ENCODE measurements at regions not wholly inside any gene's neighbourhood (a gene's known extent, or its start where the extent isn't known, plus 50 kb on each side); places are given as distances from the start of the nearest gene placed in this dataset.
"Not testable (repeated sequence)": the region's sequence is repeated elsewhere in the genome, so short reads cannot be mapped to it uniquely, and the experiment has no call there.

DNA sequence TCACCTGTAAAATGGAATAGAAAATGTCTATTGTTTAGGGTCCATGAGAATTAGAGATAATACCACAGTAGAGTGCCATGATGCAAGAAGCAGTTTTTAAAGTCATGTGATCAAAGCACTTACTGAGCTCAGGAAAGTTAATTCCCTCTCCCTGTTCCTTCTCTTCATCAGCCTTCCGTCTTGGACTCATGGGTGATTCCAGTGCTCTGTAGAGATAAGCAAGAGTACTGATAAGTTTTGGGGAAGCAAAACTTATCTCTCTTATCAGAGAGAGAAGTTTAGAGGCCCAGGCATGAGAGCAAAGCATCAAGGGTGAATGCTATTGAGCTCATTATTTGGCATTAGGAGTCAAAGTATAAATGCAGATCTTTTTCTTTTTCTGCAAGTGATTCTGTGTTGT is 410.1 kb downstream of the AGTPBP1 start:
- DNase-seq = no peak

DNA sequence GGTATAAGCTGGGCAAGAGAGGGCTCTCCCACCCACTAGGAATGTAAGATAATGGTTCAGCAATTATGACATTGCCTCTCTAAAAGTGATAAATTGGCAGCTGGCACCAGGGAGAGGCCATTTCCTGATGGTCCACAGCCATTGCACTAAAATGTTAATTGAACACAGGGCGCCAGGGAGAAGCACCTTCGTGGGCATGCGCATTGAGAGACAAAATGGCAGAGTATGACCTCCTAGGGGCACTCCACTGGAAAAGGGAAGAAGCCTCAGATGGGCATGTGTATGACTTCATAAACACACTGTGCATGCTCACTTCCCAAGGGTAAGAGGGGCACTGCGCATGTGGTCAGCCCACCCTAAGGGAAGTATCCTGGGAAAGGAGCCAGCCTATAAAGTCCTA is 419.2 kb downstream of the AGTPBP1 start:
- DNase-seq = no peak

DNA sequence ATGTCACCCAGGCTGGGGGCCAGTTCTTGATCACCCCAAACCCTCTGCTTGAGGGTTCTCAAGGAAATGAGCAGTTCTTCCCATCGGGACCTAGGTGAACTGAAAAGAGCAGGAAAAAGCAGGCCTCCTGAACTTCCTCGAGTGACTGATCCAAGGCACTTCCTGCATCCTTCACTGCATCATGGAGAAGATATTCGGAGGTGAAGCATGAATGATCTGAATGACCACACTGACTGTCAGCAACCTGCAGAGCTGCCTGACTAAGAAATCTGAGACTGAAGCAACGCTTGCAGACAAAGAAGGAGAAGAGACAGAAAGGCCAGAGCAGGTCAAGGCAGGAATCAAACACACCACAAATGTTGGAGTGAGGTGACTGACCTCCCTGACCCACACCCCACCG is 420.2 kb downstream of the AGTPBP1 start:
- DNase-seq = no peak

DNA sequence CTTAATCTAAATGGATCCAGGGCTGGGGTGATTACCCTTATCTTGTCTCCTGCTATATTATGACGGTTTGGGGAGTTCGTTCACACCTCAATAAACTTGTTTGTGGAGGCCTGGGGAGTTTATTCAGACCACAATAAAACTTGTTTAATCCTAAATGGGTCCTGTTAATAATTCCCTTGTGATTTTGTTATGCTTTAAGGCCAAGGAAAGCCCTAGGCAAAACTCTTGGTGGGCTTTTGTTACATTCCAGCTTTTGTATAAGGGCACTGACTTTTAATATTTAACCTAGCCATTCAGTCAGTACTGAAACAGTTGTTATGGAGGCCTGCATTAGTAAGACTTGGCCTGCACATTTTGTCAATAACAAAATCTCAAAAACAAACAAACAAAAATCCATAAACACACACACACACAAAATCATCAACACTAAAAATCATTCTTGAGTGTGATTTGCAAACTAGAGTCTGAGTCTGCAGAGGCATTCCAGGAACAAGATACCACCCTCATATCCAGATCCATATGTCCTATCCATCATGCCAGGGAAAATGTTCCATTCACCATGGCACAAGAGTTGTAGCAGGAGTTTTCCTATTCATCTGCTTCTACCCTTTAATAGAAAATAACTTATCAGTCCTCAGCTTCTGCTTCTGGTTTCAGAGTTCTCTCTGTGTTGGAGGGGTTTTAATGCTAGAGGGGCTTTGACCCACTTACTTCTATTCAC is 421.7 kb downstream of the AGTPBP1 start:
- no peak for DNase-seq

DNA sequence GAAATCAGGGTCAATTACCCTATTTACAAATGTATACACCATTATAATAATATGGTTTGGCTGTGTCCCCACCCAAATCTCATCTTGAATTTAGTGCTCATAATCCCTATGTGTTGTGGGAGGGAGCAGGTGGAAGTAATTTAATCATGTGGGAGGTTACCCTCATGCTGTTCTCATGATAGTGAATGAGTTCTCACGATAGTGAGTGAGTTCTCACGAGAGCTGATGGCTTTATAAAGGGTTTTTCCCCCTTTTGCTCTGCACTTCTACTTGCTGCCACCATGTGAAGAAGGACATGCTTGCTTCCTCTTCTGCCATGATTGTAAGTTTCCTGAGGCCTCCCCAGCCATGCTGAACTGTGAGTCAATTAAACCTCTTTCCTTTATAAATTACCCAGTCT is 426.2 kb downstream of the AGTPBP1 start:
- not testable (repeated sequence) for DNase-seq

DNA sequence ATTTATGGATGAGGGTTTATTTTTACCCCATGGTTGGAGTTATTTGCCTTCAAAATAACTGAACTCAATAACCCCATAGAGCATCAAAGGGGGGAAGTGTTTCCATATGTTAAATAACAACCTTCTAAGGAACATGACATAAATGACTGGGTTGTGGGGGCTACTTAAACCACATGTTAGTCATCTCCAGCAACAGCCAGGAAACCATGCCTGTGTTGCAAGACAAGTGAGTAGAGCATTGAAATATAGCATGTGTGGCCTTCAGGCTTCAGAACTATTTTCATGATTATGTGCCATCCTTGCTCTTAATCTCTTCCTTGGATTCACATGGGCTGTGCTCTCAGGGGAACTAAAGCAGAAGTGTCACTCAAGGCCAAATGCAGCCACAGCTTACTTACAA is 431.2 kb downstream of the AGTPBP1 start:
- DNase-seq = peak; percentile 2

DNA sequence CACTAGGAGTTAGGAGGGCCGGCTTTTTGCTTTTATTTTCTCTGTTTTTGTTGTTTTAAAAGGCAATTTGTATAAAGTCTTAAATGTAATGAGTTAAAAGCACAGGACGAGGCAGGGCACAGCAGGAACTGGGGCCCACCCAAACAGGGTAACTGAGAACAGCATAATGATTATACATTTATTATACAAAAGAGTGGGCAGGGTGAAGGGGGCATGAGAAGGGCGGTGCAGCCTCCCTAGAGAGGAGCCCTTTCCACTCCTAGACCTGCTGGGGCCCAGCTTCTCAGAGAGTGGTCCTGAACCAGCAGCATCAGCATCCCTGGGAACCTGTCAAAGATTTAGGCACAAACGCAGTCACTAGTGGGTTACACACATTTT is 438.0 kb downstream of the AGTPBP1 start:
- DNase-seq = no peak

DNA sequence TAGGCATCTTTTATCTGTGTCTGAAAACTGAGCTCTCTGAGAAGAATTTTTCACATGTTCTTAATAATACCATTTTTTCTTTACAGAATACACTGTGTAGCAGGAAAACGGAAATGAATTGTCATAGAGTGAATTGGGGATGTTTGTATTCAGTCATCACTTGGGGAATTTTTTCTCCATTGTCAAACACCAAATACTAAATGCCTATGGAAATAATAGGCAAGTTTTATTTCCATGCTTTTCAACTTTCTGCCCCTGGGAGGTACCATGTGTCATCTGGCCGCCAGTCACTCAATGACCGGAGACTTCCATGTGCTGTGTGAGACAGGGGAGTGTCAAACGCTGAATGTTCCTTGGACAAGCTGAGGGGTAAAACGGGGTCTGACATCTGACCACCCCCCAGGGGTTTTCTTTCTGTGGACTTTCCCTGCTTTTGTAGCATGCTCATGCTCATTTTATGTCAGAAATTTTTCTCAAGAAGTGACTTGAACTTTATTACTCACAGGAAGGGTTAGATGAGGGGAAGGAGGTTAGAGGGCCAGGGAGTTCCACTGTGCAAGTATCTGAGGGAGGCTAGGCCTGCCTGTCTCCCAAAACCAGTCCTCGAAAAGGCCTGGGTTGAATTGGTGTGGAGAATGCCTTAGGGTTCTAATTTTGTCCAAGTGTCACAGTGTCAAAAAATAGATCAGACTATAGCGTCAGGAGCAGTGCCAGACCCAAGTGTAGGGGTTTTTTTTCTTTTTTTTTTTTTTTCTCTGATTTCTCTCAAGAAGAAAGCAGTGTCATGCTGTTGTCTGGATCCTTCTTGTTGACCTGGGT is 438.6 kb downstream of the AGTPBP1 start:
- DNase-seq = peak; percentile 19

DNA sequence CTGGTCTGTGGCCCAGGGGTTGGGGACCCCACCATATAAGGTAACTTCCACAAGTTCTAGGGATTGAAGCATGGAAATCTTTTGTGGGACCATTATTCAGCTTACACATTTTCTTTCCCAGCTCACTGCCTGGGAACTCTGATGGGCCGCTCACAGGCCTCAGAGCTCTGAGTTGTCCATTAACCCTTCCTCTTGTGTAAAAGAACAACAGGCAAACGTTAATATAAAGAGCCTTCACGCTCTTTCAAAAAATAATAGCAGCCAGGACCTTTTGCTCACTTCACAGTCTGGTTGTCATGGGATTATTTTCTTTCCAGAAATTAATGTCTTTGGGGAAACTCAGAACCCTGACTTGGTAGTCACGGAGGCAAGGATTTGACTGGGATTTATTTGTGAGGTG is 443.3 kb downstream of the AGTPBP1 start:
- DNase-seq = no peak

DNA sequence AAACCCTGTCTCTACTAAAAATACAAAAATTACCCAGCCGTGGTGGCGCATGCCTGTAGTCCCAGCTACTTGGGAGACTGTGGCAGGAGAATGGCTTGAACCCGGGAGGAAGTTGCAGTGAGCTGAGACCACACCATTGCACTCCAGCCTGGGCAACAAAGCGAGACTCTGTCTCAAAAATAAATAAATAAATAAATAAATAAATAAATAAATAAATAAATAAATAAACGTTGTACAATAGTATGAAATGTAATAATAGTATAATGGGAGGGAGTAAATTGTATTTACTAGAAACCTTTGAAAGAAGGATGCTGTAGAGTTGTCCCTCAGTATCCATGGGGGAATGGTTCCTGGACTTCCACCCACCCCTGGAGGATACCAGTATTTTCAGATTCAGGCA is 446.5 kb downstream of the AGTPBP1 start:
- DNase-seq = not testable (repeated sequence)

DNA sequence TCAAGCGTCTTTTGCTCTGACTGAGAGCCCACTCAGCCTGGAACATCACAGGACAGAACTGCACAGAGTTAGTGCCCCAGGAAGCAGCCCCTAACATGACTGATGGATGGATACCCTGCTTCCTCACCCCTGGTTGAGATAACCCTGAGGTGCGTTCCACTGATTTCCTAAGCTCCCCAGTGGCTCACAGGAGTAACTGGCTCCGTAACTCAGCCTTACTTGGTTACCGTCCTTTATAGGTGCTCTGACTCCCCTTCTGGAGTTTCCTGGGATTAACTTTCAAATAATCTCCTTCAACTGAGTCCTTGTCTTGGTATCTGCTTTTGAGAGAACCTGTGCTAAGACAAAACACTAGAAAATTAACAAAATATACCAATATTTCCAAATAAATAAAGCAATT is 449.5 kb downstream of the AGTPBP1 start:
- DNase-seq = no peak

DNA sequence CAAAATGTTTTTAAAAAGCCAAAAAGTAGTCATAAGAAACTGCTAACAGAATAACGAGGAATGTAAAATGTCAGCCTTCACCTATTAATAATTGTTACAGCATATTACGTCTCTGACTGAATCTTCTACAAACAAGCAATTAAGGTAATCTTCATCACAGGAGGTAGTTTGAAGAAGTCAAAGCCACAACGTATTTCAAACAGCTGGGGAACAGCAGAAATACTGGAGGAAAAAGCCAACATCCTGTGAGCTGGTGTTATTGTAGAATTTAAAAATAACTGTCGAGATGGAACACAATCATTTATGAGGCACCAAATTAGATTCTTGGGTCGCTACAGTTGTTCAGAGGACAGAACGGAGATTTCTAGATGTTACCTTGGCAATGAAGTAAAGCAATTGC is 450.5 kb downstream of the AGTPBP1 start:
- no peak for DNase-seq

DNA sequence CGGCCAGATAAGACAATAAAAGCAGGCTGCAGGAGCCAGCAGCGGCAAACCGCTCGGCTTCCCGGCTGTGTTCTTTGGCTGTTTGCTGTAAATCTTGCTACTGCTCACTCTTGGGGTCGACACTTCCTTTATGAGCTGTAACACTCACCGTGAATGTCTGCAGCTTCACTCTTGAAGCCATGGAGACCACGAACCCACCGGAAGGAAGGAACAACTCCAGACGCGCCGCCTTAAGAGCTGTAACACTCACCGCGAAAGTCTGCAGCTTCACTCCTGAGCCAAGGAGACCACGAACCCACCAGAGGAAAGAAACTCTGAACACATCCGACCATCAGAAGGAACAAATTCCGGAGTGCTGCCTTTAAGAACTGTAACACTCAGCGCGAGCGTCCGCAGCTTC is 451.7 kb downstream of the AGTPBP1 start:
- no peak for DNase-seq

DNA sequence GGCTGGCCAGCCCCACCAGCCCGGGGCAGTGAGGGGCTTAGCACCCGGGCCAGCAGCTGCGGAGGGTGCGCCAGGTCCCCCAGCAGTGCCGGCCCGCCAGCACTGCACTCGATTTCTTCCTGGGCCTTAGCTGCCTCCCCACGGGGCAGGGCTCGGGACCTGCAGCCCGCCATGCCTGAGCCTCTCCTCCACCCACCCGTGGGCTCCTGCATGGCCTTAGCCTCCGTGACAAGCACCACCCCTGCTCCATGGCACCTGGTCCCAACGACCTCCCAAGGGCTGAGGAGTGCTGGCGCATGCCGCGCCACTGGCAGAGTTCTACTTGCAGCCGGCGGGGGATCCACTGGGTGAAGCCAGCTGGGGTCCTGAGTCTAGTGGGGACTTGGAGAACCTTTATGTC is 452.6 kb downstream of the AGTPBP1 start:
- DNase-seq = no peak

DNA sequence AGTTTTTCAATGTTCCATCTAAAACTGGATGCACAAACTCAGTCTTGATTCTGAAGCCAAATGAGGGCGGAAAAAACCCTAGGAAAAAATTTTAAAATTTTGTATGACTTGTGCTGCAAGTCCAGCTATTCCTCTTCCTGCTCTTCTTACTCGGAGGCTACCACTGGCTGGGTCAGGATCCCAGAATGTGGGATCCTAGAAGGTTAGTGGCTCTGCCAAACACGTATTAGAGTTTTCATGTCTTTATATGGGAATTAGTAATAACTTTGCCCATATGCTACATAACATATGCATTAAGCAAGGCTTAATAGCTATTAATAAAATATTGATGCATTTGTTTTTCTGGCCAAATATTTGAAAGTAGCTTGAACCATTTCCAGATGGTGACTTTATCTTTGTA is 458.3 kb downstream of the AGTPBP1 start:
- DNase-seq = no peak

DNA sequence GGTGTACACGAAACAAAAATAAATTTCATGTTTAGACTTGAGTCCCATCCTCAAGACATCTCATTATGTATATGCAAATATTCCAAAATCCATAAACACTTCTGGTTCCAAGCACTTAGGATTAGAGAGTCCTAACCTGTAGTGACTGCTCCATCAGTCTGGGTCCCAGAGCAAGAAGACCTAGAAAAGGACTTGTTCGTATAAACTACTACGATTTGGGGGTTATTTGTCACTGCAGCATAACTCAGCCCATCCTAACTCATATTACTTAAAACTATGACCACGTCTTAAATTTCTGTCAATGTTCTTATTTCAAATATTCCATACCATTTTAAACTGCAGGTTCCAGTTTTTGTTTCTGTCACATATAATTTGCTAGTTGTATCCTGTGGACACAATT is 463.0 kb downstream of the AGTPBP1 start:
- DNase-seq = no peak

DNA sequence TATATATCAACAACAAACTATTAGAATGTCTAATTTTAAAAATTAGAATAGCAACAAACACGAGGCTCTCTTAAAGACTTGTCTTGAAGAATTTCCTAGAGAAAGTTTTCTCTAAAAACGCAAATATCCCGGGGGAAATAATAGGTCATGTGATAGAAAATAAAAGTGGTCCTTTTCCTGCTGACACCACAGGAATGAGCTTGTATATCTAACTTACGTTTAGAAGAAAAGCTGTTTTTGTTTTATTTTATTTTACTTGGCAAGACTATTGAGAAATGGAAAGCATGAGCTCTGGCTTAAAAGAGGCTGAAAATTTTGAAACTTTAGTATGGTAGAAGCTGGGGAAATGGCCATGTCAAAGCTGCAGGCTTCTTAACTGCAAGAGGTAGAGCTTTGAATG is 465.0 kb downstream of the AGTPBP1 start:
- no peak for DNase-seq

DNA sequence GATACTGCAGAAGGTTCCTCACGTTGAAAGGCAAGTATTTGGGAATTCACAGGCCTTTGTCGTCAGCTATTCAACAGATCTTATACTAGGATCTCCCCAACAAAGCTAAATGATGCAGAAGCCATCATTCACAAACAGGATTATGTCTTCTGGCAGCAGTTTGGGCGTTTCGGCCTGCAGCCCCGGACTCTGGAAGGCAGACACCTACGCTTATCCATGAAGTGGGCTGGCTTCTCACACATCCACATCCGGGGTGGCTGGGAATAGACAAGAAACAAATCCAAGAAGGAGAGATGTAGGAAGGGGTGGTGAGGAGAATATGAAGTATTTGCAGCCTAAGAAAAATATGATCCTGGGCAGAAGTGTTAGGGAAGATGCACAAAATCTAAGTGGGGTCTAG is 471.9 kb downstream of the AGTPBP1 start:
- no peak for DNase-seq

DNA sequence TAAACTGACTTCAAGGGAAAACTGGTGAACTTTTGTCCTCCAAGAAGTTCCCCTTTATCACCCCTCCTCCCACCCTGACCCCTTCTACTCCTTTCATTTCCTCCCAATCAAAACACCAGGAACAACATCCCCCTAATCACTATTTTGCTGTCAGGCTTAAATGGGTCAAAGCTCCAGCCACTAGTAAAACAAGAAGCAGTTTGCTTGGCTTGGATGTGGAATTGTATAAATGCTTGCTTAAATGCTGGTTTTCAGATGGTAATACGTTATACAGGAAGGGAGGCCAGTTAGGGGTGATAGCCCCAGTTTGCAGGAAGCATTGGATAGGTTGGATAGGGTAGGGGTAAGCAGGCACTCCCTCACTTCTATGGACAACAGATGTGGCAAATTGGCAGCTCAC is 473.6 kb downstream of the AGTPBP1 start:
- no peak for DNase-seq

DNA sequence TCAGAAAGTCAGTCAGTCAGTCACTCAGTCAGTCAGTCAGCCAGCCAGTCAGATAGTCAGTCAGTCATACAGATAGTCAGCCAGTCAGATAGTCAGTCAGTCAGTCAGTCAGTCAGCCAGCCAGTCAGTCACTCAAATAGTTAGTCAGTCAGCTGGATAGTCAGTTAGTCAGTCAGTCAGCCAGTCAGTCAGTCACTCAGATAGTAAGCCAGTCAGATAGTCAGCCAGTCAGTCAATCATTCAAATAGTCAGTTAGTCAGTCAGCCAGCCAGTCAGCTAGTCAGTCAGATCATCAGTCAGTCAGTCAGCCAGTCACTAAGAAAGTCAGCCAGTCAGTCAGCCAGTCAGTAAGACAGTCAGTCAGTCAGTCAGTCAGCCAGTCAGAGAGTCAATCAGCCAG is 477.1 kb downstream of the AGTPBP1 start:
- DNase-seq = no peak

DNA sequence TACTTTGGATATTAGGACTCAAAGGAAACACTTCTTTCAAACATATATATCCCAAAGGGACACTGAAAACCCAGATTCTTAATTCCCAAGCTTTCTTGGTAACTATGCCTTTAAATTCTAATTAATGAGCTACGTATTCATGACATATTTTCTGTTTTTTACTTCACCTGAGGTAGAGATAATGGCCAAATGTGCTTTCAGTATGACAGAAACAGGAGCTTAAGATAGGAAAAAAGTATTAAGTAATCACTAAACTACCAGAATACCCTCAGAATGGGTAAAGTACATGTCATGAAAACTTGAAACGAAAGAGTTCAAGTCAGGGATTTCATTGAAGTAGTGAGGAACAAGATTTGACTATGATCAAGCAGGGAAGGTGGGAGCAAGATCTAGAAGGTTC is 478.5 kb downstream of the AGTPBP1 start:
- DNase-seq = no peak

DNA sequence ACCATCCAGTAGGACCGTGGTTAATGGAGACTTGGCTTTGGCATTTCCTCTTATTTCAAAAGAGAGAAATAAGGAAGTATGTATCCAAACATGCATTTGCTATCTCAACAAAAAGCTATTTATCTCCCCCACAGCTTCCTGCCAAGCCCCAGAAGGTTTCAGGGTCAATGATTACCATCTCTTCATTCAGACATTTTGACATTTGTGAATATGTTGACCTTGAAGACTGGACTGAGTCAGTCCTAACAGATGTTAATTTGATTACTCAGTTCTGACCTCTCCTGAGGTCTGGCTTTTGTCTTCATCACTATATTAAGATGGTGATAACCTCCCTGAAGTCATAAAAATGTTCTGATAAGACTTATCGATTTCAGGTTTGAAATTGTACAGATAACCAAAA is 479.4 kb downstream of the AGTPBP1 start:
- DNase-seq = peak; percentile 33

DNA sequence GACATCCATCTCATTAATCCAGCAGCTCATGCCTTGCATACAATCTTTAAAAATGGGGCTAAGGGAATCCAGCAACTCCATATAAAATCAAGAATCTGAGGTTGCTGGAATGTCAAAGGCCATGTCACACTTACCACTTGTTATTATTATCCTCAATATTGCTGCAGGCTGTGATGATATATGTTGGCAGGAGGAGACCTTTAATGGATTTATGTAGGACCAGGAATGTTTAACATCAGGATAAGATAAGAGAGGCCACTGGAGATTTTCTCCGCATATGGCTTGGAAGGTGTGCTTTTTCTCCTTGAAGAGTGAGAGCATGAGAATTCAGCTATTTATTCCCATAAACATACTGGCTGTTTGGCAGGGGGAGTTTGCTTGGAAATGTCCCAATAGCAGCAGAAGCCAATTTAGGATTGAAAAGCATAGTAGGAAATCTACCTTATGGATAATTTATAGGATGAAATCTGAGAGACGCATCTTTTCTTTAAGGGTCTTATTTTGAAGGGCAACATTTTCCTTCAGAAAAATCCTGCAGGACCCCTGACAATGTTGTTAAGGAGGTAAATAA is 481.4 kb downstream of the AGTPBP1 start:
- DNase-seq = no peak

DNA sequence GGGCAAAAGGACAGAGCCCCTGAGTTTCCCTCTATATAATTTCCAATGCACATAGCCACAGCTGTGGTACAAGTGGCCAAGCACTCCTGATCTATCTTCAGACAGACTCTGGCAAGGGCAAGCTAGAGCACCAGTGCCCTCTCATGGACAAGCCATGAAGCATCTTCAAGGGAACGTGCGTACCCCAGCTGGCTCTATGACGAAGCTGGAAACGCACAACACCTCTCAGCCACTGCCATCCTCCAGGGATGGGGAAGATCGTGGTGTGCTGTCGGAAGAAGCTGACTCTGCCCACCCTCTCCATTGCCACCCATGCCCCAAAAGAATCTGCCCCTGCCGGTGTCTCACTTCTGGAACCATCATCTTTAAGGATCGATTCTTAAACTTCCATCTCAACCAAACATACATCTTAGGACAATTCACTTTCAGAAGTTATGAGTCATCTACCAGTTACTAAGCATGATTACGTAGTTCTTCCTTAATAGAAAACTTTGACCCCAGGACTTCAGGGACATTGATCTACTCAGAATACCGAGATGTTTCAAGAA is 482.9 kb downstream of the AGTPBP1 start:
- peak; percentile 81 for DNase-seq
